A172 (cell line): ENCODE measurements at regions not wholly inside any gene's neighbourhood (a gene's known extent, or its start where the extent isn't known, plus 50 kb on each side); places are given as distances from the start of the nearest gene placed in this dataset.

Experiments
- DNase-seq: peaks from one replicate; pipeline ENCODE4 v3.0.0-alpha.2; 2015; ENCODE audit warnings: low spot score

GRCh38 chr4:35521682-35522081, 722.6 kb downstream of the ARAP2 start:
- DNase-seq = no peak

GRCh38 chr4:35525192-35525978, 718.9 kb downstream of the ARAP2 start:
- DNase-seq = no peak

- DNase-seq = no peak
Observed at GRCh38 chr4:35526456-35526855, 717.9 kb downstream of the ARAP2 start.

- no peak for DNase-seq
Observed at GRCh38 chr4:35534962-35535361, 709.4 kb downstream of the ARAP2 start.

- peak; percentile 46 for DNase-seq
Observed at GRCh38 chr4:35538807-35539206, 705.5 kb downstream of the ARAP2 start.

- DNase-seq = no peak
Observed at GRCh38 chr4:35539404-35540055, 704.8 kb downstream of the ARAP2 start.

- no peak for DNase-seq
Observed at GRCh38 chr4:35541146-35541887, 703.0 kb downstream of the ARAP2 start.

- DNase-seq = no peak
Observed at GRCh38 chr4:35541888-35542213, 702.5 kb downstream of the ARAP2 start.

- no peak for DNase-seq
Observed at GRCh38 chr4:35548921-35549320, 695.4 kb downstream of the ARAP2 start.

GRCh38 chr4:35556387-35556786, 687.9 kb downstream of the ARAP2 start:
- DNase-seq = peak; percentile 72

- no peak for DNase-seq
Observed at GRCh38 chr4:35559559-35560365, 684.6 kb downstream of the ARAP2 start.

- DNase-seq = no peak
Observed at GRCh38 chr4:35562861-35563260, 681.5 kb downstream of the ARAP2 start.

- no peak for DNase-seq
Observed at GRCh38 chr4:35565640-35566039, 678.7 kb downstream of the ARAP2 start.

GRCh38 chr4:35591035-35591434, 653.3 kb downstream of the ARAP2 start:
- no peak for DNase-seq

- DNase-seq = no peak
Observed at GRCh38 chr4:35604252-35604651, 640.1 kb downstream of the ARAP2 start.

- DNase-seq = no peak
Observed at GRCh38 chr4:35604724-35605123, 639.6 kb downstream of the ARAP2 start.

- DNase-seq = no peak
Observed at GRCh38 chr4:35608205-35608604, 636.1 kb downstream of the ARAP2 start.

GRCh38 chr4:35614120-35614519, 630.2 kb downstream of the ARAP2 start:
- no peak for DNase-seq

GRCh38 chr4:35639929-35640328, 604.4 kb downstream of the ARAP2 start:
- no peak for DNase-seq

- DNase-seq = no peak
Observed at GRCh38 chr4:35643661-35644060, 600.7 kb downstream of the ARAP2 start.

GRCh38 chr4:35644591-35644990, 599.7 kb downstream of the ARAP2 start:
- DNase-seq = peak; percentile 4

GRCh38 chr4:35649011-35649410, 595.3 kb downstream of the ARAP2 start:
- DNase-seq = no peak
